Body of pancreas (tissue), 4 donors: ENCODE measurements at regions not wholly inside any gene's neighbourhood (a gene's known extent, or its start where the extent isn't known, plus 50 kb on each side); places are given as distances from the start of the nearest gene placed in this dataset.
A peak's percentile ranks its signal among the peaks of the same experiment; 100 is the strongest.

Experiments used
- ATAC-seq: fragments of 150-250 bp; one replicate; pipeline ENCODE4 v1.9.1; 2016
- DNase-seq, 4 donors: peaks; one replicate each; pipeline ENCODE4 v3.0.0-alpha.2; 2019
- H3K27ac ChIP-seq, 4 donors: fragments of 200-600 bp; sonication (generic); 1 replicate in 3 of 4; 2 replicates in 1 of 4; pipeline versions ENCODE4 v1.5.1 to v1.6.1; 2016 to 2019; ENCODE audit warnings: mild to moderate bottlenecking in 1 of 4, mixed read lengths in 1 of 4, moderate library complexity in 1 of 4
- H3K27me3 ChIP-seq, 2 donors: fragments of 200-600 bp; sonication (generic); one replicate each; pipeline ENCODE4 v1.6.0; 2016; ENCODE audit warnings: mild to moderate bottlenecking in 1 of 2
- H3K36me3 ChIP-seq, 2 donors: fragments of 200-600 bp; sonication (generic); replicated peaks in 1 of 2; 2 replicates each; pipeline ENCODE4 v1.5.1; 2016; ENCODE audit warnings: low read depth in 2 of 2; ENCODE audit not compliant: insufficient read depth in 1 of 2
- H3K4me1 ChIP-seq: fragments of 200-600 bp; sonication (generic); one replicate; pipeline ENCODE4 v1.6.0; 2016
- H3K4me3 ChIP-seq, 2 donors: fragments of 200-600 bp; sonication (generic); 1 replicate in 1 of 2; 2 replicates in 1 of 2; pipeline ENCODE4 v1.5.1; 2016 to 2019
- H3K9me3 ChIP-seq, 3 donors: fragments of 200-600 bp; sonication (generic); 1 replicate in 2 of 3; 2 replicates in 1 of 3; pipeline ENCODE4 v1.5.1; 2016
- CTCF ChIP-seq, 7 experiments: fragments of 450-650 bp in 4 of 7; fragments of 200-600 bp in 3 of 7; sonication (generic) in 3 of 7; IDR thresholded peaks; one replicate each; pipeline ENCODE4 v1.5.1; 2016 to 2019; ENCODE audit warnings: antibody characterized with exemption in 7 of 7
- POLR2A ChIP-seq, 3 donors: fragments of 450-650 bp; IDR thresholded peaks; one replicate each; pipeline ENCODE4 v1.6.1; 2016; ENCODE audit warnings: antibody characterized with exemption in 3 of 3, mild to moderate bottlenecking in 2 of 3
- WGBS, 2 donors: methylation state at CpG; one replicate each; pipeline ENCODE4 v1.1.5; 2017; 5-methylcytosine and 5-hydroxymethylcytosine counted together
- intact Hi-C: fragments of 100-400 bp; cut with DNase I; formaldehyde crosslinking; loops from one replicate; pipeline ENCODE4 v1.15.1; 2023

GRCh38 chr18:78180741-78181140, 798.9 kb upstream of the SALL3 start:
- ATAC-seq, result no peak
- Histone ChIP-seq H3K4me3 (no peak overlapping the region), H3K4me1 (no peaks in the 10 kb centered on the region), H3K9me3 (no peaks in the 10 kb centered on the region), H3K27me3 (no peaks in the 10 kb centered on the region), H3K27ac (no peak overlapping the region), H3K36me3 (no peaks in the 10 kb centered on the region)
- WGBS, 2 donors, result 57 to 61% methylated on average over 12 of the region's 12 CpGs
- TF ChIP-seq CTCF (IDR thresholded peaks at IDR 0.05), result no peak
- no peak for TF ChIP-seq POLR2A (IDR thresholded peaks at IDR 0.05)
- intact Hi-C loops, result no loop called here
- no peak for DNase-seq

- DNase-seq (no peak), ATAC-seq (no peak)
- Histone ChIP-seq H3K4me3 (no peak overlapping the region), H3K27me3 (no peaks in the 10 kb centered on the region), H3K4me1 (no peaks in the 10 kb centered on the region), H3K27ac (no peak overlapping the region), H3K9me3 (no peaks in the 10 kb centered on the region), H3K36me3 (no peaks in the 10 kb centered on the region)
- intact Hi-C loops, result no loop called here
- TF ChIP-seq CTCF (IDR thresholded peaks at IDR 0.05) (no peak), POLR2A (IDR thresholded peaks at IDR 0.05) (no peak)
Observed at GRCh38 chr18:78183815-78184214, 795.8 kb upstream of the SALL3 start.

GRCh38 chr18:78191276-78191675, 788.3 kb upstream of the SALL3 start:
- DNase-seq (no peak), ATAC-seq (no peak)
- TF ChIP-seq CTCF (IDR thresholded peaks at IDR 0.05) (no peak), POLR2A (IDR thresholded peaks at IDR 0.05) (no peak)
- H3K27me3 ChIP-seq, result no peaks in the 10 kb centered on the region
- no peaks in the 10 kb centered on the region for H3K9me3 ChIP-seq
- WGBS, 2 donors, result 33 to 45% methylated on average over 4 of the region's 4 CpGs
- H3K4me1 ChIP-seq, result peaks cover 9% of the 10 kb centered on the region
- intact Hi-C loops, result no loop called here
- no peak overlapping the region for H3K4me3 ChIP-seq
- no peaks in the 10 kb centered on the region for H3K36me3 ChIP-seq
- peak overlapping the region in 1 of 4 donors; percentile 18 for H3K27ac ChIP-seq

- Histone ChIP-seq H3K27ac (peak overlapping the region in 1 of 4 donors; percentile 44), H3K9me3 (no peaks in the 10 kb centered on the region), H3K4me1 (peaks cover 9% of the 10 kb centered on the region), H3K4me3 (no peak overlapping the region), H3K27me3 (no peaks in the 10 kb centered on the region), H3K36me3 (no peaks in the 10 kb centered on the region)
- WGBS, 2 donors, result 0% methylated on average over 1 of the region's 1 CpG
- peak in 4 of 7 experiments; percentile 19 to 43 (median 38) for TF ChIP-seq CTCF (IDR thresholded peaks at IDR 0.05)
- no peak for TF ChIP-seq POLR2A (IDR thresholded peaks at IDR 0.05)
- DNase-seq (peak; percentile 29 to 67 (median 60)), ATAC-seq (peak; percentile 65)
- intact Hi-C loops, result no loop called here
Observed at GRCh38 chr18:78192054-78192453, 787.6 kb upstream of the SALL3 start.

- Histone ChIP-seq H3K27ac (no peak overlapping the region), H3K4me1 (peaks cover 5% of the 10 kb centered on the region), H3K27me3 (no peaks in the 10 kb centered on the region), H3K9me3 (no peaks in the 10 kb centered on the region), H3K4me3 (no peak overlapping the region), H3K36me3 (no peaks in the 10 kb centered on the region)
- ATAC-seq, result no peak
- no peak for TF ChIP-seq CTCF (IDR thresholded peaks at IDR 0.05)
- no peak for TF ChIP-seq POLR2A (IDR thresholded peaks at IDR 0.05)
- intact Hi-C loops, result no loop called here
- DNase-seq, result no peak
- WGBS, 2 donors, result 60 to 61% methylated on average over 2 of the region's 2 CpGs
Observed at GRCh38 chr18:78196280-78196679, 783.3 kb upstream of the SALL3 start.
